K562 (cell line): ENCODE measurements at regions not wholly inside any gene's neighbourhood (a gene's known extent, or its start where the extent isn't known, plus 50 kb on each side); places are given as distances from the start of the nearest gene placed in this dataset.

Source experiments
- EHMT2 ChIP-seq: fragments of 450-650 bp; IDR thresholded peaks from 2 replicates; pipeline ENCODE4 v1.6.1; 2018; ENCODE audit warnings: antibody characterized with exemption
- FOSL1 ChIP-seq: fragments of 200-800 bp; sonication (Bioruptor generic); conservative IDR thresholded peaks from 2 replicates; pipeline ENCODE4 v1.6.1; 2016; ENCODE audit warnings: missing genetic modification characterization, missing compliant biosample characterization
- HDAC2 ChIP-seq: fragments of 450-650 bp; IDR thresholded peaks from 2 replicates; pipeline ENCODE4 v1.6.1; 2016; ENCODE audit warnings: mild to moderate bottlenecking
- JUN ChIP-seq, 2 experiments: sonication (generic) in 1 of 2; formaldehyde crosslinking in 1 of 2; IDR thresholded peaks; 2 replicates each; pipeline versions ENCODE4 v1.6.1 to v1.8.0; 2012 to 2022; ENCODE audit warnings: borderline replicate concordance in 2 of 2, mild to moderate bottlenecking in 2 of 2, improper control_type of control experiment in 1 of 2, low read depth in 1 of 2, low read length in 1 of 2, missing genetic modification reagents in 1 of 2
- NR2C1 ChIP-seq, 2 experiments: fragments of 450-650 bp; IDR thresholded peaks; 2 replicates each; pipeline ENCODE4 v1.6.1; 2017; ENCODE audit warnings: mild to moderate bottlenecking in 2 of 2, antibody characterized with exemption in 1 of 2, inconsistent platforms in 1 of 2, missing compliant biosample characterization in 1 of 2, missing genetic modification characterization in 1 of 2
- PHF8 ChIP-seq: fragments of 200-600 bp; sonication (generic); IDR thresholded peaks from 2 replicates; pipeline ENCODE4 v1.6.1; 2012; ENCODE audit warnings: mixed run types, mild to moderate bottlenecking, inconsistent platforms, low read length, moderate library complexity, borderline replicate concordance
- POLR2A ChIP-seq: fragments of 450-650 bp; conservative IDR thresholded peaks from 2 replicates; pipeline ENCODE4 v1.6.1; 2016
- SIN3A ChIP-seq, 2 experiments: fragments of 150-350 bp in 1 of 2; IDR thresholded peaks; 2 replicates each; pipeline ENCODE4 v1.6.1; 2011 to 2016; ENCODE audit warnings: borderline replicate concordance in 2 of 2, low read depth in 2 of 2, low read length in 2 of 2, mild to moderate bottlenecking in 2 of 2, moderate library complexity in 2 of 2; ENCODE audit not compliant: control insufficient read depth in 1 of 2
- TAF1 ChIP-seq: IDR thresholded peaks from 2 replicates; pipeline ENCODE4 v1.6.1; 2011; ENCODE audit warnings: mild to moderate bottlenecking, low read length, moderate library complexity; ENCODE audit not compliant: insufficient read depth, control insufficient read depth, severe bottlenecking; ENCODE audit errors: extremely low read depth
- ZEB2 ChIP-seq: fragments of 450-650 bp; IDR thresholded peaks from 2 replicates; pipeline ENCODE4 v1.6.1; 2016
- TF ChIP-seq, protein P1 (sequence below): fragments of 250-450 bp; sonication (Bioruptor Pico); IDR thresholded peaks from 2 replicates; pipeline ENCODE4 v1.5.0; 2020; ENCODE audit warnings: mild to moderate bottlenecking, borderline replicate concordance
- TF ChIP-seq, protein P2 (sequence below): fragments of 250-450 bp; sonication (Bioruptor Pico); IDR thresholded peaks from 2 replicates; pipeline ENCODE4 v1.9.0; 2021; ENCODE audit warnings: mild to moderate bottlenecking, inconsistent platforms
- TF ChIP-seq, protein P3 (sequence below), 3 experiments: IDR thresholded peaks in 2 of 3; conservative IDR thresholded peaks in 1 of 3; 2 replicates each; pipeline ENCODE4 v1.5.1; 2011 to 2012; ENCODE audit warnings: low read length in 3 of 3, mild to moderate bottlenecking in 3 of 3, control low read depth in 2 of 3, improper control_type of control experiment in 1 of 3, inconsistent platforms in 1 of 3, low read depth in 1 of 3, mixed read lengths in 1 of 3, moderate library complexity in 1 of 3; ENCODE audit not compliant: insufficient read depth in 2 of 3

DNA sequence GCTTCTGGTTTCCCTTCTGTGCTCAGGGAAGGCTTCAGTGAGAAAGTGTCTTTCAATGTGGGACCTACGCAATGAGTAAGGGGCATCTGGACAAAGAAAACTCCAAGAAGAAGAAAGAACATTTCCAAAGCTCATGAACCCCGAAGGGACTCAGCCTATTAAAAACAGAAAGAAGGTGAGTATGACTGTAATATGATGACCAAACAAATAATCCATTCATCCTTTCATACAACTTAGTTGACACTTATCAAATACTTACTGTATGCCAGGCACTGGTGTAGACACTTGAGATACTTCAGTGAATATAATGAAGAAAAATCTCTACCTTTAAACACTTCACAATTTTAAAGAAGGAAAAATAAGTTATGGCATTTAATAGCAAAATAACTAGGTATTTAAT lies 1054.2 kb upstream of the FOXG1 start:
- no peak for TF ChIP-seq POLR2A
- no peak for TF ChIP-seq EHMT2
- no peak for TF ChIP-seq ZEB2
- TF ChIP-seq HDAC2 = no peak
- TF ChIP-seq SIN3A (IDR thresholded peaks at IDR 0.05; ENCODE audit: borderline replicate concordance in 2 of 2, control insufficient read depth in 1 of 2, low read depth in 2 of 2, low read length in 2 of 2) = no peak
- TF ChIP-seq, protein P1, sequence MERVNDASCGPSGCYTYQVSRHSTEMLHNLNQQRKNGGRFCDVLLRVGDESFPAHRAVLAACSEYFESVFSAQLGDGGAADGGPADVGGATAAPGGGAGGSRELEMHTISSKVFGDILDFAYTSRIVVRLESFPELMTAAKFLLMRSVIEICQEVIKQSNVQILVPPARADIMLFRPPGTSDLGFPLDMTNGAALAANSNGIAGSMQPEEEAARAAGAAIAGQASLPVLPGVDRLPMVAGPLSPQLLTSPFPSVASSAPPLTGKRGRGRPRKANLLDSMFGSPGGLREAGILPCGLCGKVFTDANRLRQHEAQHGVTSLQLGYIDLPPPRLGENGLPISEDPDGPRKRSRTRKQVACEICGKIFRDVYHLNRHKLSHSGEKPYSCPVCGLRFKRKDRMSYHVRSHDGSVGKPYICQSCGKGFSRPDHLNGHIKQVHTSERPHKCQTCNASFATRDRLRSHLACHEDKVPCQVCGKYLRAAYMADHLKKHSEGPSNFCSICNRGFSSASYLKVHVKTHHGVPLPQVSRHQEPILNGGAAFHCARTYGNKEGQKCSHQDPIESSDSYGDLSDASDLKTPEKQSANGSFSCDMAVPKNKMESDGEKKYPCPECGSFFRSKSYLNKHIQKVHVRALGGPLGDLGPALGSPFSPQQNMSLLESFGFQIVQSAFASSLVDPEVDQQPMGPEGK (CRISPR knock-in tag) = no peak
- TF ChIP-seq PHF8 = no peak
- TF ChIP-seq NR2C1 (IDR thresholded peaks at IDR 0.05) = no peak
- TF ChIP-seq NR2C1 (tag; IDR thresholded peaks at IDR 0.05) = no peak
- TF ChIP-seq, protein P2, sequence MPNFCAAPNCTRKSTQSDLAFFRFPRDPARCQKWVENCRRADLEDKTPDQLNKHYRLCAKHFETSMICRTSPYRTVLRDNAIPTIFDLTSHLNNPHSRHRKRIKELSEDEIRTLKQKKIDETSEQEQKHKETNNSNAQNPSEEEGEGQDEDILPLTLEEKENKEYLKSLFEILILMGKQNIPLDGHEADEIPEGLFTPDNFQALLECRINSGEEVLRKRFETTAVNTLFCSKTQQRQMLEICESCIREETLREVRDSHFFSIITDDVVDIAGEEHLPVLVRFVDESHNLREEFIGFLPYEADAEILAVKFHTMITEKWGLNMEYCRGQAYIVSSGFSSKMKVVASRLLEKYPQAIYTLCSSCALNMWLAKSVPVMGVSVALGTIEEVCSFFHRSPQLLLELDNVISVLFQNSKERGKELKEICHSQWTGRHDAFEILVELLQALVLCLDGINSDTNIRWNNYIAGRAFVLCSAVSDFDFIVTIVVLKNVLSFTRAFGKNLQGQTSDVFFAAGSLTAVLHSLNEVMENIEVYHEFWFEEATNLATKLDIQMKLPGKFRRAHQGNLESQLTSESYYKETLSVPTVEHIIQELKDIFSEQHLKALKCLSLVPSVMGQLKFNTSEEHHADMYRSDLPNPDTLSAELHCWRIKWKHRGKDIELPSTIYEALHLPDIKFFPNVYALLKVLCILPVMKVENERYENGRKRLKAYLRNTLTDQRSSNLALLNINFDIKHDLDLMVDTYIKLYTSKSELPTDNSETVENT (CRISPR knock-in tag) = no peak
- no peak for TF ChIP-seq FOSL1 (tag)
- TF ChIP-seq, protein P3, sequence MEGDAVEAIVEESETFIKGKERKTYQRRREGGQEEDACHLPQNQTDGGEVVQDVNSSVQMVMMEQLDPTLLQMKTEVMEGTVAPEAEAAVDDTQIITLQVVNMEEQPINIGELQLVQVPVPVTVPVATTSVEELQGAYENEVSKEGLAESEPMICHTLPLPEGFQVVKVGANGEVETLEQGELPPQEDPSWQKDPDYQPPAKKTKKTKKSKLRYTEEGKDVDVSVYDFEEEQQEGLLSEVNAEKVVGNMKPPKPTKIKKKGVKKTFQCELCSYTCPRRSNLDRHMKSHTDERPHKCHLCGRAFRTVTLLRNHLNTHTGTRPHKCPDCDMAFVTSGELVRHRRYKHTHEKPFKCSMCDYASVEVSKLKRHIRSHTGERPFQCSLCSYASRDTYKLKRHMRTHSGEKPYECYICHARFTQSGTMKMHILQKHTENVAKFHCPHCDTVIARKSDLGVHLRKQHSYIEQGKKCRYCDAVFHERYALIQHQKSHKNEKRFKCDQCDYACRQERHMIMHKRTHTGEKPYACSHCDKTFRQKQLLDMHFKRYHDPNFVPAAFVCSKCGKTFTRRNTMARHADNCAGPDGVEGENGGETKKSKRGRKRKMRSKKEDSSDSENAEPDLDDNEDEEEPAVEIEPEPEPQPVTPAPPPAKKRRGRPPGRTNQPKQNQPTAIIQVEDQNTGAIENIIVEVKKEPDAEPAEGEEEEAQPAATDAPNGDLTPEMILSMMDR (IDR thresholded peaks at IDR 0.05 in 2 of 3, conservative IDR thresholded peaks at IDR 0.05 in 1 of 3; ENCODE audit: insufficient read depth in 2 of 3, low read depth in 1 of 3, low read length in 3 of 3) = no peak
- no peak for TF ChIP-seq TAF1
- TF ChIP-seq JUN (IDR thresholded peaks at IDR 0.05; ENCODE audit: borderline replicate concordance, low read depth, low read length) = no peak
- TF ChIP-seq JUN (CRISPR knock-in tag; IDR thresholded peaks at IDR 0.05; ENCODE audit: borderline replicate concordance) = no peak
